Epithelial cell of prostate (primary cell): ENCODE measurements at regions not wholly inside any gene's neighbourhood (a gene's known extent, or its start where the extent isn't known, plus 50 kb on each side); places are given as distances from the start of the nearest gene placed in this dataset.
"Not testable (repeated sequence)": the region's sequence is repeated elsewhere in the genome, so short reads cannot be mapped to it uniquely, and the experiment has no call there.

Source experiments
- DNase-seq: peaks from one replicate; pipeline ENCODE4 v3.0.0-alpha.2; 2011; ENCODE audit warnings: low read depth, low spot score
- H3K27ac ChIP-seq: fragments of 450-650 bp; 2 replicates; pipeline ENCODE4 v1.5.1; 2017; ENCODE audit warnings: mild to moderate bottlenecking

- DNase-seq = not testable (repeated sequence)
These were observed 55.9 kb upstream of the ACSM6 start for GRCh38 chr10:95137990-95138625.

GRCh38 chr10:95134490-95134889, 59.5 kb upstream of the ACSM6 start:
- no peak overlapping the region for H3K27ac ChIP-seq
- DNase-seq = no peak

More at GRCh38 chr10:95137990-95138625, 55.9 kb upstream of the ACSM6 start:
- H3K27ac ChIP-seq = not testable (repeated sequence)

DNA sequence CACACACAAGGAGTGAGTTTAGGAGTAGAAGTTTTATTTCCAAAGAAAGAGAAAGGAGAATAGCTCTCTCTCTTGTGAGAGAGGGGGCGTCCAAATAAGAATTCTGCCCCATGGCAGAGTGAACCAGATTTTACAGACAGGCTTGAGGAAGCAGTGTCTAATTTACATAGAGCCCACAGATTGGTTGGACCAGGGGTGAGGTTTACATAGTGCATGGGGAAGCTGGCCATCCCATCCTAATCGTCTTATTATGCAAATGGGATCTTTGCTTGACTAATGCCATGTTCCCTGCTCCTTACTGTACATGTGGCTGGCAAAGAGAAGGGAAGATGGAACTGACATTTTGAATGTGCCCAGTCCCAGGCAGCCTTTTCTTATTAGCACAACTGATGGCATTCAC, 60.0 kb upstream of the ACSM6 start:
- no peak for DNase-seq
- no peak overlapping the region for H3K27ac ChIP-seq

DNA sequence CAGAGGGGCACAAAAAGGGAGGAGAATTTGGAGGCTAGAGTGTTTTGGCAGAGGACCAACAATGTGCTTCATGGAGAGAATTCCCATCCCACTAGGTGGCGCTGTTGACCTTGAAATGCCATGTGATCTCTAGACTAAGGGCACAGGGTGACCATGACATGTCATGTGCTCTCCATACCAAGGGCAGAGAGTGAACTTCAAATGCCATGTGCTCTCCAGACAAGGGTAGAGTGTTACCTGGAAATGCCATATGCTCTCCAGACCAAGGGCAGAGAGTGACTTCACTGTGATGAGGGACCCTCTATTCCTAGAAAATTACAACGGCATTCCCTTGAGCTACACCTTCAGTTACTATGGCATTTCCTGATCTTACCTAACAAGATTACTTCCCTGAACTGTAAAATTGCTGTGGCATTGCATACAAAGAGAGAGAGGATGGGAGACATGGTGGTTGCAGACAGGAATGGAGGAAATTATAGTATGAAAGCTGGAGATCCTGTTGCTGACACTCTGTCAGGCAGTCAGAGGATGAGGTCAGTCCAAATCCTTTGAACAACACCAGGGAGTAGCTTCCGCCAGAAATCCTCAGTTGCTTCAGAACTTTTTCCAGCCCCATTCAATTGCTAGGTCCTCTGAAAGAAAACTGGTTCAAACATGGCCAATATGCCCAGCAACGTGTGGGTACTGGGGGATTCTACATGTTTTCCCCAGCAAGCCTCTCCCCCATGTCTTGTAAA, 60.9 kb upstream of the ACSM6 start:
- DNase-seq = peak; percentile 37
- H3K27ac ChIP-seq = no peak overlapping the region

DNA sequence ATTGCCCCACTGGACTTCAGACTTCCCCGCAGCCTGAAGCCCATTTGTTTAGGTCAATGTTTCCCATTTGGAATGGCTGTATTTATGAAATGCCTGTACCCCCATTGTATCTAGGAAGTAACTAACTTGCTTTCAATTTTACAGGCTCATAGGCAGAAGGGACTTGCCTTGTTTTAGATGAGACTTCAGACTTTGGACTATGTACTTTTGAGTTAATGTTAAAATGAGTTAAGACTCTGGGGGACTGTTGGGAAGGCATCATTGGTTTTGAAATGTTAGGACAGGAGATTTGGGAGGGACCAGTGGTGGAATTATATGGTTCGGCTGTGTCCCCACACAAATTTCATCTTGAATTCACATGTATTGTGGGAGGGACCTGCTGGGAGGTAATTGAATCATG, 61.1 kb upstream of the CYP2C8 start:
- DNase-seq, H3K27ac ChIP-seq: not testable (repeated sequence)

- DNase-seq = no peak
- no peak overlapping the region for H3K27ac ChIP-seq
These were observed 56.3 kb upstream of the CYP2C8 start for GRCh38 chr10:95125582-95125981.

DNA sequence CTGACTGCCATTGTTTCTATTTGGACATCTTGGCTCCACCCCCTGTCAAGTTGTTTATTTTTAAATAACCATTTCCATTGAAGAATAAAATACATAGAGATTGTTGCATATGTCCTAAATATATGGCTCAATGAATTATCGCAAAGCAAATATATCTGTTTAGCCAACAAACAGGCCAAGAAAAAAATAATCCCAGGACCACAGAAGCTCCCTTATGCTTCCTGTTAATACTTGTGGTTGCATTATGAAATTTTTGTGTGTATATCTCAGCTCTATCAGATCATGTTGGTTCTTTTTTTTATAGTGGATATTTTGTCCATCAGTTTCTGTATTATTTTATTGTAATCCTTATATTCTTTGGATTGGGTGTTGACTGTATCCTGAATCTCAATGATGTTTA, 53.4 kb upstream of the CYP2C8 start:
- DNase-seq = no peak

DNA sequence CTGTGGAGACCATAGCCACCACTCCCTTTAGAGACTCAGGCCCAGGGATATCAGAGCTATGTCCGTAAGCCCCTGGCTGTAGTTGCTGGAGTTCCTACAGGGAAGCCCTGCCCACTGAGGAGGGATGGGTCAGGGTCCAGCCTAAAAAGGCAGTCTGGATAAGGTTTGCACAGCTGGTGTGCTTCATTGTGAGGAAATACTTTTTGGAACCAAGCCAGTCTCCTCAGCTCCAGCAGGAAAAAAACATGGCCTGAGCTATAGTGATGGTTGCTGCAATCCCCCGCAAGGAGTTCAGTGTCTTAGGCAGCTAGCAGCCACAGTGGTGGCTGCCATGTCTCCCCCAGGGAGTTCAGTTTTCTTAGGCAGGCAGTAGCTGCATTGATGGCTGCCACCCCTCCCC, 52.6 kb upstream of the CYP2C8 start:
- no peak overlapping the region for H3K27ac ChIP-seq
- DNase-seq = no peak

More for the DNA sequence above, 53.4 kb upstream of the CYP2C8 start:
- no peak overlapping the region for H3K27ac ChIP-seq
